ENCODE measurements at regions not wholly inside any gene's neighbourhood (a gene's known extent, or its start where the extent isn't known, plus 50 kb on each side); places are given as distances from the start of the nearest gene placed in this dataset.

DNA sequence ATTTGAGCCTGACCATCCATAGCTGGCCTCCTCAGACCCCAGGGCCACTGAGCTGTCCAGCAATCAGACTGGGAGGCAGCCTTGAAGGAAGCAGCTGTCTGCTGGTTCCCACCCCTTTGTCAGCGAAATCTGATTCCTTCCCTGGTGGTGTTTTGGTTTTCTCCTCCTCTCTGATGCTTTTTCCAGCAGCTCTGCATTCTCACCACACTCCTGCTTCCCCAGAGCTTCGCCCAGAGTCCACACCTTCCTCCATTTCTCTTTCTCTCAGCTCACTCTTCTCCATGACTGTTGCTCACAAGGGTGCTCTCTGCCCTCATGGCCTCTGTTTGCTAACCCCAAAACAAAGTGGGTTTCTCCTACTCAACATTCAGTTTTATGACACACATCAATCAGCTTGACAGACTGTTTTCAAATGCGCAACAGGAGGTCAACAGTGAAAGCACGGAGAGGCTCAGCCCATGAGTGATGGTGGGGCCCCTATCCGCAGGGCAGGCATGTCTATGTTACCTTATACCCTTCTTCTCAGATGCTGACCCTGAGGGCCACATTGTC is 130.6 kb upstream of the MTNR1B start (continued):
- TF ChIP-seq, protein P1, sequence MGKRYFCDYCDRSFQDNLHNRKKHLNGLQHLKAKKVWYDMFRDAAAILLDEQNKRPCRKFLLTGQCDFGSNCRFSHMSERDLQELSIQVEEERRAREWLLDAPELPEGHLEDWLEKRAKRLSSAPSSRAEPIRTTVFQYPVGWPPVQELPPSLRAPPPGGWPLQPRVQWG (CRISPR knock-in tag; IDR thresholded peaks at IDR 0.05; ENCODE audit: borderline replicate concordance, low read depth) = no peak
- no peak for TF ChIP-seq STAT5B (CRISPR knock-in tag; IDR thresholded peaks at IDR 0.05)
- TF ChIP-seq ZKSCAN1 (IDR thresholded peaks at IDR 0.05; ENCODE audit: low read length) = no peak
- TF ChIP-seq ZNF572 (CRISPR knock-in tag; IDR thresholded peaks at IDR 0.05) = no peak
- TF ChIP-seq ZNF605 (CRISPR knock-in tag; IDR thresholded peaks at IDR 0.05) = no peak
- TF ChIP-seq TMF1 (CRISPR knock-in tag; IDR thresholded peaks at IDR 0.05; ENCODE audit: low read depth) = no peak
- TF ChIP-seq CHCHD3 (CRISPR knock-in tag; IDR thresholded peaks at IDR 0.05) = no peak
- TF ChIP-seq, protein P2, sequence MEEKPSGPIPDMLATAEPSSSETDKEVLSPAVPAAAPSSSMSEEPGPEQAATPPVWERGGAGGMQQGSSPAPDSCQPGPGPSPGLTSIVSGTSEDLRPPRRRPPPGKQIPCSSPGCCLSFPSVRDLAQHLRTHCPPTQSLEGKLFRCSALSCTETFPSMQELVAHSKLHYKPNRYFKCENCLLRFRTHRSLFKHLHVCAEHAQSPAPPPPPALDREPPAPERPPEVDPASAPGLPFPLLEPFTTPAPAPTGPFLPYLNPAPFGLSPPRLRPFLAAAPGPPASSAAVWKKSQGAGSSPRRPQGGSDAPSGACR (CRISPR knock-in tag; IDR thresholded peaks at IDR 0.05) = no peak

DNA sequence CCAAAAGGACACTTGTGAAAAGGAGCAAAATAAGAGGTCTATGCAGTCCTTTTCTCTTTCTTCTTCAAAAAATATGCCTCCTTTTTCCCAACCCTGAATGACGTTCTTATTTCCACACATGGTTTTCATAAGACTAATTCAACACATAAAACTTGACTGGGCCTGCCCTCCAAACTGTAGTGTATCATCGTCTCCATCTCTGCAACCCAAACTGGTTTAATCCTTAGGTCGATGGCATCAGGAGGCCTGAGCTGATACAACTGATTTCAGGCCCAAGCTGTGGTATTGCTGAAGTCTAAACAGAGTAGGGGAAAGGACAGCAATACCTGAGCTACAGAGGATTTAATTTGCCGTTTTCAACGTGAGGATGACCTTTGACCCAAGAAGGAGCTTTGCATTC is 130.0 kb upstream of the MTNR1B start:
- ATAC-seq (no peak), DNase-seq (ENCODE audit: low spot score) (no peak), FAIRE-seq (no peak)
- no TSS peak for BruUV-seq (replicated peaks)
- no peak for TF ChIP-seq ZNF232 (CRISPR knock-in tag; IDR thresholded peaks at IDR 0.05; ENCODE audit: borderline replicate concordance)
- no peak for TF ChIP-seq ZNF550 (CRISPR knock-in tag; IDR thresholded peaks at IDR 0.05; ENCODE audit: borderline replicate concordance)
- TF ChIP-seq SALL2 (CRISPR knock-in tag; IDR thresholded peaks at IDR 0.05) = no peak
- TF ChIP-seq, protein P3, sequence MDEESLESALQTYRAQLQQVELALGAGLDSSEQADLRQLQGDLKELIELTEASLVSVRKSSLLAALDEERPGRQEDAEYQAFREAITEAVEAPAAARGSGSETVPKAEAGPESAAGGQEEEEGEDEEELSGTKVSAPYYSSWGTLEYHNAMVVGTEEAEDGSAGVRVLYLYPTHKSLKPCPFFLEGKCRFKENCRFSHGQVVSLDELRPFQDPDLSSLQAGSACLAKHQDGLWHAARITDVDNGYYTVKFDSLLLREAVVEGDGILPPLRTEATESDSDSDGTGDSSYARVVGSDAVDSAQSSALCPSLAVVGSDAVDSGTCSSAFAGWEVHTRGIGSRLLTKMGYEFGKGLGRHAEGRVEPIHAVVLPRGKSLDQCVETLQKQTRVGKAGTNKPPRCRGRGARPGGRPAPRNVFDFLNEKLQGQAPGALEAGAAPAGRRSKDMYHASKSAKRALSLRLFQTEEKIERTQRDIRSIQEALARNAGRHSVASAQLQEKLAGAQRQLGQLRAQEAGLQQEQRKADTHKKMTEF (CRISPR knock-in tag; IDR thresholded peaks at IDR 0.05) = no peak
- TF ChIP-seq ZIK1 (CRISPR knock-in tag; IDR thresholded peaks at IDR 0.05; ENCODE audit: borderline replicate concordance, low read depth) = no peak
- TF ChIP-seq, protein P4, sequence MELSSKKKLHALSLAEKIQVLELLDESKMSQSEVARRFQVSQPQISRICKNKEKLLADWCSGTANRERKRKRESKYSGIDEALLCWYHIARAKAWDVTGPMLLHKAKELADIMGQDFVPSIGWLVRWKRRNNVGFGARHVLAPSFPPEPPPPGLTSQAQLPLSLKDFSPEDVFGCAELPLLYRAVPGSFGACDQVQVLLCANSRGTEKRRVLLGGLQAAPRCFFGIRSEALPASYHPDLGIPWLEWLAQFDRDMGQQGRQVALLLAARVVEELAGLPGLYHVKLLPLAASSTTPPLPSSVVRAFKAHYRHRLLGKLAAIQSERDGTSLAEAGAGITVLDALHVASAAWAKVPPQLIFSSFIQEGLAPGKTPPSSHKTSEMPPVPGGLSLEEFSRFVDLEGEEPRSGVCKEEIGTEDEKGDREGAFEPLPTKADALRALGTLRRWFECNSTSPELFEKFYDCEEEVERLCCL (CRISPR knock-in tag; IDR thresholded peaks at IDR 0.05; ENCODE audit: borderline replicate concordance) = no peak
- TF ChIP-seq, protein P5, sequence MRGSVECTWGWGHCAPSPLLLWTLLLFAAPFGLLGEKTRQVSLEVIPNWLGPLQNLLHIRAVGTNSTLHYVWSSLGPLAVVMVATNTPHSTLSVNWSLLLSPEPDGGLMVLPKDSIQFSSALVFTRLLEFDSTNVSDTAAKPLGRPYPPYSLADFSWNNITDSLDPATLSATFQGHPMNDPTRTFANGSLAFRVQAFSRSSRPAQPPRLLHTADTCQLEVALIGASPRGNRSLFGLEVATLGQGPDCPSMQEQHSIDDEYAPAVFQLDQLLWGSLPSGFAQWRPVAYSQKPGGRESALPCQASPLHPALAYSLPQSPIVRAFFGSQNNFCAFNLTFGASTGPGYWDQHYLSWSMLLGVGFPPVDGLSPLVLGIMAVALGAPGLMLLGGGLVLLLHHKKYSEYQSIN (CRISPR knock-in tag; IDR thresholded peaks at IDR 0.05; ENCODE audit: borderline replicate concordance) = no peak
- TF ChIP-seq HOXA3 (CRISPR knock-in tag; IDR thresholded peaks at IDR 0.05) = no peak
- no peak for TF ChIP-seq ZKSCAN1 (IDR thresholded peaks at IDR 0.05; ENCODE audit: low read length)
- no peak for TF ChIP-seq ZNF224 (CRISPR knock-in tag; IDR thresholded peaks at IDR 0.05)
- TF ChIP-seq ZFP62 (CRISPR knock-in tag; IDR thresholded peaks at IDR 0.05) = no peak
- TF ChIP-seq ZNF737 (CRISPR knock-in tag; IDR thresholded peaks at IDR 0.05; ENCODE audit: borderline replicate concordance) = no peak
- TF ChIP-seq HNRNPK (IDR thresholded peaks at IDR 0.05; ENCODE audit: low read depth, low read length, poor library complexity, severe bottlenecking) = no peak
- no peak for TF ChIP-seq GATAD1 (CRISPR knock-in tag; IDR thresholded peaks at IDR 0.05)
- in situ Hi-C loops (cut with HindIII; ENCODE audit: extremely low pct_ligation_motif_present, low pct_unique_long_range_greater_than_20kb) (no loop called here), intact Hi-C loops (cut with micrococcal nuclease; ENCODE audit: unreplicated experiment) (no loop called here)
- Histone ChIP-seq H3K27ac (ENCODE audit: extremely low read length, insufficient read depth, low read length) (no peak overlapping the region), H3K79me2 (ENCODE audit: insufficient read depth, low read length) (no peaks in the 10 kb centered on the region), H3K4me1 (ENCODE audit: insufficient read depth, low read length) (no peaks in the 10 kb centered on the region), H2AFZ (ENCODE audit: low read length) (no peak overlapping the region), H3K9me3 (ENCODE audit: low read length) (no peaks in the 10 kb centered on the region), H3K4me2 (ENCODE audit: low read depth, low read length) (no peak overlapping the region), H4K20me1 (ENCODE audit: insufficient read depth, low read length) (no peaks in the 10 kb centered on the region), H3K27me3 (ENCODE audit: control insufficient read depth in 1 of 2, insufficient read depth in 2 of 2, low read length in 2 of 2) (no peaks in the 10 kb centered on the region), H3K4me3 (replicated peaks in 1 of 3; ENCODE audit: insufficient read depth in 1 of 3, low read depth in 2 of 3, low read length in 3 of 3) (no peak overlapping the region), H3K9ac (ENCODE audit: insufficient read depth, low read depth, low read length) (no peak overlapping the region), H3K36me3 (replicated peaks in 1 of 2; ENCODE audit: control insufficient read depth in 1 of 2, insufficient read depth in 2 of 2, low read length in 2 of 2) (no peaks in the 10 kb centered on the region)
- CTCF ChIA-PET (ENCODE audit: low intra/inter-chr PET ratio, low total read pairs) = no interaction called here
- WGBS (ENCODE audit: low lambda C conversion rate) = 19% methylated on average over 4 of the region's 5 CpGs
- POLR2A ChIA-PET = no interaction called here
